ENCODE measurements at regions not wholly inside any gene's neighbourhood (a gene's known extent, or its start where the extent isn't known, plus 50 kb on each side); places are given as distances from the start of the nearest gene placed in this dataset.
"Not testable (repeated sequence)": the region's sequence is repeated elsewhere in the genome, so short reads cannot be mapped to it uniquely, and the experiment has no call there.

GRCh38 chr1:148687376-148687775, 61.2 kb upstream of the NUDT4B start:
- TF ChIP-seq, protein P1, sequence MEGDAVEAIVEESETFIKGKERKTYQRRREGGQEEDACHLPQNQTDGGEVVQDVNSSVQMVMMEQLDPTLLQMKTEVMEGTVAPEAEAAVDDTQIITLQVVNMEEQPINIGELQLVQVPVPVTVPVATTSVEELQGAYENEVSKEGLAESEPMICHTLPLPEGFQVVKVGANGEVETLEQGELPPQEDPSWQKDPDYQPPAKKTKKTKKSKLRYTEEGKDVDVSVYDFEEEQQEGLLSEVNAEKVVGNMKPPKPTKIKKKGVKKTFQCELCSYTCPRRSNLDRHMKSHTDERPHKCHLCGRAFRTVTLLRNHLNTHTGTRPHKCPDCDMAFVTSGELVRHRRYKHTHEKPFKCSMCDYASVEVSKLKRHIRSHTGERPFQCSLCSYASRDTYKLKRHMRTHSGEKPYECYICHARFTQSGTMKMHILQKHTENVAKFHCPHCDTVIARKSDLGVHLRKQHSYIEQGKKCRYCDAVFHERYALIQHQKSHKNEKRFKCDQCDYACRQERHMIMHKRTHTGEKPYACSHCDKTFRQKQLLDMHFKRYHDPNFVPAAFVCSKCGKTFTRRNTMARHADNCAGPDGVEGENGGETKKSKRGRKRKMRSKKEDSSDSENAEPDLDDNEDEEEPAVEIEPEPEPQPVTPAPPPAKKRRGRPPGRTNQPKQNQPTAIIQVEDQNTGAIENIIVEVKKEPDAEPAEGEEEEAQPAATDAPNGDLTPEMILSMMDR (conservative IDR thresholded peaks at IDR 0.05 in 1 of 2, IDR thresholded peaks at IDR 0.05 in 1 of 2; ENCODE audit: extremely low read depth in 1 of 2, insufficient read depth in 1 of 2, low read depth in 1 of 2, low read length in 2 of 2): not testable (repeated sequence)
- TF ChIP-seq EZH2 (IDR thresholded peaks at IDR 0.05; ENCODE audit: borderline replicate concordance, low read length): not testable (repeated sequence)
